ENCODE measurements at regions not wholly inside any gene's neighbourhood (a gene's known extent, or its start where the extent isn't known, plus 50 kb on each side); places are given as distances from the start of the nearest gene placed in this dataset.

- Histone ChIP-seq H3K9me3 (replicated peaks; ENCODE audit: control insufficient read depth, insufficient read depth, low read depth, low read length) (no peaks in the 10 kb centered on the region), H3K27me3 (ENCODE audit: control insufficient read depth in 2 of 2, insufficient read depth in 2 of 2, low read length in 2 of 2) (no peaks in the 10 kb centered on the region), H2AFZ (ENCODE audit: low read depth, low read length) (no peak overlapping the region), H3K4me1 (replicated peaks in 1 of 2; ENCODE audit: control insufficient read depth in 2 of 2, insufficient read depth in 2 of 2, low read length in 2 of 2) (no peaks in the 10 kb centered on the region), H3K36me3 (ENCODE audit: control insufficient read depth, insufficient read depth, low read length) (no peaks in the 10 kb centered on the region), H3K79me2 (ENCODE audit: control insufficient read depth, insufficient read depth, low read length) (no peaks in the 10 kb centered on the region), H4K20me1 (replicated peaks; ENCODE audit: control insufficient read depth, insufficient read depth, low read length) (no peaks in the 10 kb centered on the region), H3K27ac (ENCODE audit: extremely low read depth, low read depth, low read length) (no peak overlapping the region), H3K4me3 (no peak overlapping the region), H3K9me1 (ENCODE audit: control insufficient read depth, insufficient read depth, low read length) (no peaks in the 10 kb centered on the region), H3K9ac (ENCODE audit: insufficient read depth in 1 of 2, low read depth in 2 of 2, low read length in 2 of 2) (no peak overlapping the region), H3K4me2 (ENCODE audit: insufficient read depth, low read length) (no peak overlapping the region)
- intact Hi-C loops (cut with micrococcal nuclease) = no loop called here
- in situ Hi-C loops (cut with MboI) = no loop called here
- no CpG with 5 or more reads among the region's 2 CpGs for WGBS (ENCODE audit: insufficient coverage, low coverage, missing lambda C conversion rate)
- POLR2A ChIA-PET = no interaction called here
- CTCF ChIA-PET (ENCODE audit: low intra/inter-chr PET ratio) = no interaction called here
- ATAC-seq (no peak), FAIRE-seq (no peak), DNase-seq (ENCODE audit: extremely low read depth in 1 of 4, low spot score in 3 of 4) (no peak)
- no TSS peak for BruUV-seq (replicated peaks)
- TF ChIP-seq MYNN (IDR thresholded peaks at IDR 0.05) = no peak
- TF ChIP-seq MYNN (CRISPR knock-in tag; IDR thresholded peaks at IDR 0.05) = no peak
- no peak for TF ChIP-seq ARNT (IDR thresholded peaks at IDR 0.05)
- TF ChIP-seq ZBTB17 (CRISPR knock-in tag; IDR thresholded peaks at IDR 0.05) = no peak
- no peak for TF ChIP-seq IFI16 (CRISPR knock-in tag; IDR thresholded peaks at IDR 0.05)
- TF ChIP-seq PHF8 (IDR thresholded peaks at IDR 0.05; ENCODE audit: borderline replicate concordance, low read length) = no peak
- TF ChIP-seq SRSF1 (IDR thresholded peaks at IDR 0.05; ENCODE audit: low read depth, low read length) = no peak
- no peak for TF ChIP-seq ZNF583 (CRISPR knock-in tag; IDR thresholded peaks at IDR 0.05)
- TF ChIP-seq SIN3B (IDR thresholded peaks at IDR 0.05; ENCODE audit: low read depth) = no peak
- no peak for TF ChIP-seq REST (IDR thresholded peaks at IDR 0.05; ENCODE audit: borderline replicate concordance)
- TF ChIP-seq REST (CRISPR knock-in tag; IDR thresholded peaks at IDR 0.05; ENCODE audit: low read depth) = no peak
- no peak for TF ChIP-seq TFE3 (CRISPR knock-in tag; IDR thresholded peaks at IDR 0.05)
- TF ChIP-seq CEBPB (tag; IDR thresholded peaks at IDR 0.05) = no peak
Observed at GRCh38 chr13:74465271-74465670, 331.1 kb upstream of the KLF12 start.

Data from K562 (cell line).